ENCODE measurements at regions not wholly inside any gene's neighbourhood (a gene's known extent, or its start where the extent isn't known, plus 50 kb on each side); places are given as distances from the start of the nearest gene placed in this dataset.

- no peaks in the 10 kb centered on the region for H3K27me3 ChIP-seq (ENCODE audit: control insufficient read depth, low read length)
- H3K9me3 ChIP-seq (ENCODE audit: control insufficient read depth, insufficient read depth, low read length): peaks cover 4% of the 10 kb centered on the region; the same call in 1 of the 2 replicates
- H3K36me3 ChIP-seq (ENCODE audit: control insufficient read depth, low read length): no peaks in the 10 kb centered on the region
- H3K4me3 ChIP-seq (ENCODE audit: low read length): no peak overlapping the region
- TF ChIP-seq EZH2phosphoT487 (IDR thresholded peaks at IDR 0.05; ENCODE audit: borderline replicate concordance, low read length) (no peak), CTCF (IDR thresholded peaks at IDR 0.05; ENCODE audit: low read depth, low read length, poor library complexity, severe bottlenecking) (no peak)
- no peaks in the 10 kb centered on the region for H4K20me1 ChIP-seq (ENCODE audit: control insufficient read depth, insufficient read depth, low read depth, low read length)
- H3K4me1 ChIP-seq (ENCODE audit: control insufficient read depth, low read length): no peaks in the 10 kb centered on the region
- H3F3A ChIP-seq (ENCODE audit: control insufficient read depth, insufficient read depth): no peaks in the 10 kb centered on the region
- H3K9me2 ChIP-seq (replicated peaks; ENCODE audit: control insufficient read depth, low read length): no peaks in the 10 kb centered on the region
- no peak overlapping the region for H3K27ac ChIP-seq (ENCODE audit: low read depth, low read length)
- no peaks in the 10 kb centered on the region for H3K79me2 ChIP-seq (ENCODE audit: control insufficient read depth, low read length)
- no peak overlapping the region for H3K4me2 ChIP-seq (ENCODE audit: low read length)
These were observed 501.9 kb upstream of the SEMA3D start for GRCh38 chr7:85688712-85689111.

- Histone ChIP-seq H3K79me2 (ENCODE audit: control insufficient read depth, low read length) (no peaks in the 10 kb centered on the region), H3K27me3 (ENCODE audit: control insufficient read depth, low read length) (no peaks in the 10 kb centered on the region), H3K36me3 (ENCODE audit: control insufficient read depth, low read length) (no peaks in the 10 kb centered on the region), H4K20me1 (ENCODE audit: control insufficient read depth, insufficient read depth, low read depth, low read length) (no peaks in the 10 kb centered on the region), H3K4me3 (ENCODE audit: low read length) (no peak overlapping the region), H3F3A (ENCODE audit: control insufficient read depth, insufficient read depth) (no peaks in the 10 kb centered on the region), H3K4me1 (ENCODE audit: control insufficient read depth, low read length) (no peaks in the 10 kb centered on the region), H3K9me3 (ENCODE audit: control insufficient read depth, insufficient read depth, low read length) (peaks cover 4% of the 10 kb centered on the region; the same call in 1 of the 2 replicates), H3K4me2 (ENCODE audit: low read length) (no peak overlapping the region), H3K27ac (ENCODE audit: low read depth, low read length) (no peak overlapping the region), H3K9me2 (replicated peaks; ENCODE audit: control insufficient read depth, low read length) (no peaks in the 10 kb centered on the region)
- TF ChIP-seq CTCF (IDR thresholded peaks at IDR 0.05; ENCODE audit: low read depth, low read length, poor library complexity, severe bottlenecking) (no peak), EZH2phosphoT487 (IDR thresholded peaks at IDR 0.05; ENCODE audit: borderline replicate concordance, low read length) (no peak)
These were observed 499.7 kb upstream of the SEMA3D start for GRCh38 chr7:85686401-85687181.

- no peaks in the 10 kb centered on the region for H3K4me1 ChIP-seq (ENCODE audit: control insufficient read depth, low read length)
- H3K4me2 ChIP-seq (ENCODE audit: low read length): no peak overlapping the region
- no peaks in the 10 kb centered on the region for H3K79me2 ChIP-seq (ENCODE audit: control insufficient read depth, low read length)
- H3K27ac ChIP-seq (ENCODE audit: low read depth, low read length): no peak overlapping the region
- H3K36me3 ChIP-seq (ENCODE audit: control insufficient read depth, low read length): no peaks in the 10 kb centered on the region
- H3K9me3 ChIP-seq (ENCODE audit: control insufficient read depth, insufficient read depth, low read length): peaks cover 4% of the 10 kb centered on the region; the same call in 1 of the 2 replicates
- TF ChIP-seq CTCF (IDR thresholded peaks at IDR 0.05; ENCODE audit: low read depth, low read length, poor library complexity, severe bottlenecking) (no peak), EZH2phosphoT487 (IDR thresholded peaks at IDR 0.05; ENCODE audit: borderline replicate concordance, low read length) (no peak)
- no peaks in the 10 kb centered on the region for H3K27me3 ChIP-seq (ENCODE audit: control insufficient read depth, low read length)
- H4K20me1 ChIP-seq (ENCODE audit: control insufficient read depth, insufficient read depth, low read depth, low read length): no peaks in the 10 kb centered on the region
- H3K9me2 ChIP-seq (replicated peaks; ENCODE audit: control insufficient read depth, low read length): no peaks in the 10 kb centered on the region
- H3K4me3 ChIP-seq (ENCODE audit: low read length): no peak overlapping the region
- H3F3A ChIP-seq (ENCODE audit: control insufficient read depth, insufficient read depth): no peaks in the 10 kb centered on the region
These were observed 499.0 kb upstream of the SEMA3D start for GRCh38 chr7:85685901-85686300.
